ENCODE measurements at regions not wholly inside any gene's neighbourhood (a gene's known extent, or its start where the extent isn't known, plus 50 kb on each side); places are given as distances from the start of the nearest gene placed in this dataset.

DNA sequence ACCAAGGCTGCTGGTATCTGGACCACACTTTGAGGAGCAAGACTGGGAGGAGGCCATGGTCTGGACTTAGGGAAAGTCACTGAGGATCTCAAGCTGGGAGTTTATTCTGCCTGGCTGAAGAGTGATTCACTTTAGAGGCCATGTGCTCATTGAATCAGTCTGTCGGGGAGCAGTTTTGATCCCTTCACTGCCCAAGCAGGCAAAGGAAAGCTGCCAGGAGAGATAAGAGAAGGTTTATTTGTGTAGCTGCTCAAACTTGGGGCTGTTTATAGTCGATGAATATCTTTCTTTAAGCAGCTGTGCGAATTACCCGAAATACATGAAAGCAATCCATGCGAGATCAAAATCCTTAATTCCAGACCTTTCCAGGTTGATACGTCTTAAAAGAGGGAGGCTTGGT lies 544.4 kb upstream of the EEF2KMT start:
- H3K9me2 ChIP-seq (ENCODE audit: insufficient read depth), result no peaks in the 10 kb centered on the region
- intact Hi-C loops (cut with micrococcal nuclease), result no loop called here
- no peak for ATAC-seq
- H2AFZ ChIP-seq (ENCODE audit: low read depth, low read length, poor library complexity, severe bottlenecking), result no peak overlapping the region
- no peaks in the 10 kb centered on the region for H3K27me3 ChIP-seq (ENCODE audit: insufficient read depth, low read length)
- no peaks in the 10 kb centered on the region for H4K20me1 ChIP-seq (ENCODE audit: insufficient read depth)
- H3K4me1 ChIP-seq (ENCODE audit: control insufficient read depth in 1 of 2, insufficient read depth in 2 of 2, low read length in 2 of 2), result no peaks in the 10 kb centered on the region
- no peaks in the 10 kb centered on the region for H3K36me3 ChIP-seq (ENCODE audit: control insufficient read depth in 1 of 2, insufficient read depth in 2 of 2, low read length in 2 of 2)
- no peak overlapping the region for H3K9ac ChIP-seq (ENCODE audit: low read length)
- RAD21 ChIA-PET (ENCODE audit: low non-redundant PET in 1 of 2, low total read pairs in 2 of 2, uncharacterized antibody in 2 of 2, unreplicated experiment in 2 of 2), result no interaction called here
- no peaks in the 10 kb centered on the region for H3K9me3 ChIP-seq (ENCODE audit: control insufficient read depth in 1 of 2, insufficient read depth in 1 of 2, low read depth in 1 of 2, low read length in 2 of 2)
- BruUV-seq (replicated peaks), result no TSS peak
- no peaks in the 10 kb centered on the region for H3K79me2 ChIP-seq (ENCODE audit: insufficient read depth, low read length)
- POLR2A ChIA-PET, result no interaction called here
- no peak overlapping the region for H3K4me2 ChIP-seq (ENCODE audit: low read length)
- DNase-seq (ENCODE audit: low read depth, low spot score), result no peak
- H3K4me3 ChIP-seq (replicated peaks in 1 of 2; ENCODE audit: low read depth in 1 of 2, low read length in 2 of 2), result no peak overlapping the region
- H3K27ac ChIP-seq (ENCODE audit: low read depth, low read length), result no peak overlapping the region
- CTCF ChIA-PET, result no interaction called here
- TF ChIP-seq, protein P1, sequence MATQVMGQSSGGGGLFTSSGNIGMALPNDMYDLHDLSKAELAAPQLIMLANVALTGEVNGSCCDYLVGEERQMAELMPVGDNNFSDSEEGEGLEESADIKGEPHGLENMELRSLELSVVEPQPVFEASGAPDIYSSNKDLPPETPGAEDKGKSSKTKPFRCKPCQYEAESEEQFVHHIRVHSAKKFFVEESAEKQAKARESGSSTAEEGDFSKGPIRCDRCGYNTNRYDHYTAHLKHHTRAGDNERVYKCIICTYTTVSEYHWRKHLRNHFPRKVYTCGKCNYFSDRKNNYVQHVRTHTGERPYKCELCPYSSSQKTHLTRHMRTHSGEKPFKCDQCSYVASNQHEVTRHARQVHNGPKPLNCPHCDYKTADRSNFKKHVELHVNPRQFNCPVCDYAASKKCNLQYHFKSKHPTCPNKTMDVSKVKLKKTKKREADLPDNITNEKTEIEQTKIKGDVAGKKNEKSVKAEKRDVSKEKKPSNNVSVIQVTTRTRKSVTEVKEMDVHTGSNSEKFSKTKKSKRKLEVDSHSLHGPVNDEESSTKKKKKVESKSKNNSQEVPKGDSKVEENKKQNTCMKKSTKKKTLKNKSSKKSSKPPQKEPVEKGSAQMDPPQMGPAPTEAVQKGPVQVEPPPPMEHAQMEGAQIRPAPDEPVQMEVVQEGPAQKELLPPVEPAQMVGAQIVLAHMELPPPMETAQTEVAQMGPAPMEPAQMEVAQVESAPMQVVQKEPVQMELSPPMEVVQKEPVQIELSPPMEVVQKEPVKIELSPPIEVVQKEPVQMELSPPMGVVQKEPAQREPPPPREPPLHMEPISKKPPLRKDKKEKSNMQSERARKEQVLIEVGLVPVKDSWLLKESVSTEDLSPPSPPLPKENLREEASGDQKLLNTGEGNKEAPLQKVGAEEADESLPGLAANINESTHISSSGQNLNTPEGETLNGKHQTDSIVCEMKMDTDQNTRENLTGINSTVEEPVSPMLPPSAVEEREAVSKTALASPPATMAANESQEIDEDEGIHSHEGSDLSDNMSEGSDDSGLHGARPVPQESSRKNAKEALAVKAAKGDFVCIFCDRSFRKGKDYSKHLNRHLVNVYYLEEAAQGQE (IDR thresholded peaks at IDR 0.05; ENCODE audit: low read depth), result no peak
- TF ChIP-seq POLR2A (IDR thresholded peaks at IDR 0.05; ENCODE audit: borderline replicate concordance, extremely low read depth, insufficient read depth, insufficient read length) (no peak), EGR1 (IDR thresholded peaks at IDR 0.05; ENCODE audit: low read depth) (no peak), SRF (IDR thresholded peaks at IDR 0.05; ENCODE audit: low read depth) (no peak), FOSL1 (IDR thresholded peaks at IDR 0.05; ENCODE audit: low read depth) (no peak), ELF1 (IDR thresholded peaks at IDR 0.05; ENCODE audit: borderline replicate concordance, low read depth) (no peak), JUND (IDR thresholded peaks at IDR 0.05) (no peak), ZNF274 (IDR thresholded peaks at IDR 0.05; ENCODE audit: low read depth, low read length) (no peak), SP1 (IDR thresholded peaks at IDR 0.05; ENCODE audit: low read depth) (no peak)
- TF ChIP-seq, protein P2, sequence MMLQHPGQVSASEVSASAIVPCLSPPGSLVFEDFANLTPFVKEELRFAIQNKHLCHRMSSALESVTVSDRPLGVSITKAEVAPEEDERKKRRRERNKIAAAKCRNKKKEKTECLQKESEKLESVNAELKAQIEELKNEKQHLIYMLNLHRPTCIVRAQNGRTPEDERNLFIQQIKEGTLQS (IDR thresholded peaks at IDR 0.05), result no peak
- TF ChIP-seq, protein P3, sequence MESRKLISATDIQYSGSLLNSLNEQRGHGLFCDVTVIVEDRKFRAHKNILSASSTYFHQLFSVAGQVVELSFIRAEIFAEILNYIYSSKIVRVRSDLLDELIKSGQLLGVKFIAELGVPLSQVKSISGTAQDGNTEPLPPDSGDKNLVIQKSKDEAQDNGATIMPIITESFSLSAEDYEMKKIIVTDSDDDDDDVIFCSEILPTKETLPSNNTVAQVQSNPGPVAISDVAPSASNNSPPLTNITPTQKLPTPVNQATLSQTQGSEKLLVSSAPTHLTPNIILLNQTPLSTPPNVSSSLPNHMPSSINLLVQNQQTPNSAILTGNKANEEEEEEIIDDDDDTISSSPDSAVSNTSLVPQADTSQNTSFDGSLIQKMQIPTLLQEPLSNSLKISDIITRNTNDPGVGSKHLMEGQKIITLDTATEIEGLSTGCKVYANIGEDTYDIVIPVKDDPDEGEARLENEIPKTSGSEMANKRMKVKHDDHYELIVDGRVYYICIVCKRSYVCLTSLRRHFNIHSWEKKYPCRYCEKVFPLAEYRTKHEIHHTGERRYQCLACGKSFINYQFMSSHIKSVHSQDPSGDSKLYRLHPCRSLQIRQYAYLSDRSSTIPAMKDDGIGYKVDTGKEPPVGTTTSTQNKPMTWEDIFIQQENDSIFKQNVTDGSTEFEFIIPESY (IDR thresholded peaks at IDR 0.05; ENCODE audit: extremely low read depth, insufficient replicate concordance, low read length), result no peak
